GM21528 (cell line): ENCODE measurements at regions not wholly inside any gene's neighbourhood (a gene's known extent, or its start where the extent isn't known, plus 50 kb on each side); places are given as distances from the start of the nearest gene placed in this dataset.
"Not testable (repeated sequence)": the region's sequence is repeated elsewhere in the genome, so short reads cannot be mapped to it uniquely, and the experiment has no call there.

Experiments
- ATAC-seq: cut with Tn5 transposase; IDR thresholded peaks from one replicate; pipeline ENCODE4 v1.9.1; 2021; ENCODE audit warnings: mild to moderate bottlenecking, moderate library complexity; ENCODE audit not compliant: unreplicated experiment, low FRiP score

DNA sequence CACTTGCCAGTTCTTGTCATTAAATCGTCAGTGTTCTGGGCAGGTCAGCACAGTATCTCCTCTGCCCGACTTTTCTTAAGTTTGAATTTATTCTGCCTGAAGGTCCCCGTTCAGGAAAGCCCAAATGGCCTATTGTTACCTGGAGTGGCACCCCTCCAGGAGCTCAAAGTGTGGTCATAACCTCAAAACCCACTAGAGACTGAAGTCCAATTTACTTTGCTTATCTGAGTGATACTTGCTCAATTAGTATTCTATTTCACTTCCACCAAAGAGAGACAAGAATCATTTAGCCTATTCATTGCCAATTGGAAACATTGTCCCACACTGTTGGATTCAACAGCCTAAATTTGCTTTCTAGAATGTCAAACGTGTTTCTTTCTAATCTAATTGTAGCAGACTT is 375.3 kb downstream of the LNPK start:
- ATAC-seq = no peak

DNA sequence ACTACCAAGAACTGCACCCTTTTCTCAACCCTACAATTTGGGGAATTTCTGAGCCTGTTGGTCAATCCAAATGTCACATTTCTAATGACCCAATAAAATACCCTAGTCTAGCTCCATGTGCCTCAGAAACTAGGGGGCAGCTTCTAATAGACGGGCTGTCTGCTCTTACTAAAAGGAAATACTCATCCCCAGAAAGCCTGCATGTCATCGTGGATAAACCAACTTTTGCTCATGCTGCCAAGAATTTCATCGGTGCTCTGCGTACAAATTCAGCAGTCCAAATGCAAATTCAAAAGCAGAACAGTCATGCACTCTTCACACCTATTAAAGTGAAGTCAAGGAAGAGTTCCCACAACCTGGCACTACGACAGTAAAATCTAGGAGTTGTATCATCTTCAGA is 377.3 kb downstream of the LNPK start:
- ATAC-seq = no peak

DNA sequence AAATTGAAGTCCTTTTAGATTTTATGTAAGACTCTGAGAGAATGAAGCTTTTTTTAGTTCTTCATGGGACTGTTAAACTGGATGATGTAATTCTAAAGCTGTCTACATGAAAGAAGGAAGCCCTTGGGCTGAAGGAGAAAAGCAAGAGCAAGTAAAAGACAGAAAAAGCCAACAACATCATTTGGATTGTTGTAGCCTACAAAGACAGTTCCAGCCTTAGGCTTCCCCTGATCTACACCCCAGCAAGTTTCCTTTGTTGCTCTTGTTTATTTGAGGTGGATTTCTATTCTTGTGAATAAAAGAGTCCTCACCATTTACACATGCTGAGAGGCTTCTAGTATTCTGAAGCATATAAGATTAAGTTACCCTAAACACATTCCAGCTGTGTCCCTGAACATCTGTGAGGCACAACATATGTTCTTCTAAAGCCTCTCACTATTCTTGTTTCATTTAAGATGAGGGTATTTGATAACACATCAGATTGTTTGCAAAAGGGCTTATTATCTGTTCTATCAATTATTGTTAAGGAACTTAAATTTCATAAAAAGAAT is 377.8 kb downstream of the LNPK start:
- ATAC-seq = no peak

DNA sequence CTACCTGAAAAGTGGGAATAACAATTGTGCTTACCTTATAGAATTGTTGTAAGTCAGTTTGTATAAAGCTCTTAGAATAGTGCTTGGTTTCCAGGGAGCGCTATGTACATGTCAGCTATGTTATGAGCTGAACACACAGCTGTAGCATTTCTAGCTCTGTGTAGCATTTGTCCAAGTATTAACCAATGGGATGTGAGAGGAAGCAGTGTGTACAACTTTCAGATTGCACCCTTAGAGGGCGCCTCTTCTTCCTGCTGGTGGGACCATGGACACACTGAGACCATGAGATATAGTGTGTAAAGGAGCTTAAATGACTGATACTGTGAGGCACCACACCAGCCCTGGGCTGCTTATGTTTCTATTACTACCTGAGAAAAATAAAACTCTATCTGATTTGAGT is 380.2 kb downstream of the LNPK start:
- ATAC-seq = no peak

DNA sequence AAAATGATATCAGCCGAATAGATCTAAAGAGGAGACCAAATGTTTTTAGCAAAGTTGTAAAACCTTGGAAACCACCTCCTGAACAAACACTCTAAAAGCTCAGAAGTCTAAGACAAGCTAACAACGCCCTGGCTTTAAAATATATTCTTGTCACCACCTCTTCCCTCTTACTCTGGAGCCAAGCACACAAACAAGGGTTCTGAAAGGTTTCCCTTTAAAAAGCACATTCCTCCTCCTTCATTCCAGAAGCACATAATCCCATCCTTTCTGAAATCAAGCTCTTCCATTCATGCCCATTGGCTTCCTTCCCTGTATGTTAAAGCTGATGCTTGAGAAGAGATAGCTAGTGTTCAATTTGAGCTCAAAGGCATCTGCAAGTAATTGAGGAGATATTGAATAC is 382.0 kb downstream of the LNPK start:
- no peak for ATAC-seq

DNA sequence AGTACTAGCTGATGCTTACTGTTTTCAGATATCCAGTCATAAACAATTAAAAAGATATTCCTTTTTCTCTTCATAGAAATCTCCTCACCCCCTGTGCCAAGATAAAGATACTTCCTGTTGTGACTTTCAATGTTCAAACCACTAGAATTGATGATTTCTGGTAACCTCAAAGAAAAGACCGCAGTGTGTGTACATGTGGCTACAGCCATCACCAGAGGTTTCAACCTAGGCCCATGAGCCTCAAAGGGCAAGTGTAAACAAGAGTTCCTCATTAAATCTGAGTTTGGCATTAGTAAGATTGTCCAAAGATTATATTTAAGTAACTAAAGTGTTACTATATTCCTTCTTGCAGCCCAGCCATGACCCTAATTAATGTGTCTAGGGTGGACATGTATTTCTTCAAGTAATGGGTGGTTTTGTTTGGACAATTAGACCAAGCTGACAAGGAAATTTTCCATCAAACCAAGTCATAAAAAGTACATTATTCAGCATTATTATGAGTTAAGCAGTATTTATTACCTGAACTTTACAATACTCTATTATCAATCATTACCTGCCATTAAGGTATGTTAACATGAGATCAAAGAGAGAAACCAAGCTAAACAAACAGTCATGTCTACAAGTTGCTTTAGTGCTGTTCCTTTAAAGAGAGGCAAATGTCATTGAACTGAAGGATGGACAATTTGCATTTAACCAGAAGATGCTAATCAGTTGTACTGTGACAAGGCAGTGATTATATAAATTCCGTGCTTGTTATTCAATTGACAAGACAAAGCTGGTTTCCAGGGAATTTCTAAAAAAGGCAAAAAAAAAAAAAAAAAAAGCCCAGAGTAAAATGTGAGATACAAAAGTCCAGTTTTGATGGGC is 382.7 kb downstream of the LNPK start:
- ATAC-seq = no peak

DNA sequence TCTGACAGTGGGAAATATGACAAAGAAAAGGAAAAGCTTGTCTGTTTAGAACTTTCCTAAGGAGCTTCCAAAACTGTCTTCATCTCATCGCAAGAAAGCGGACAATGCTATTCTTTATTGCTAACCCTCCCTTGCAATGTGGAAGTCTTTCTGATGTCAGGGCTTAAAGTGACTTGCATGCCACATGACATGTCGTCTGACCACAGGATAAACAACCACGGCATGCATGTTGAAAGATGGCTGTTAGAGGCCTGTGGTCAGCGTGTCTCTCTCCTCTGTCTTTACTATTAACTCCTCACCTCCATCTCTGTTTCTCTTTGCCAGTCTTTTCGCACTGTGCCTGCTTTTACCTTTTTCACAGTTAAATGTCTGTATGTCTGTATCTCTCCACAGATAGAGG is 389.8 kb downstream of the LNPK start:
- ATAC-seq = no peak

DNA sequence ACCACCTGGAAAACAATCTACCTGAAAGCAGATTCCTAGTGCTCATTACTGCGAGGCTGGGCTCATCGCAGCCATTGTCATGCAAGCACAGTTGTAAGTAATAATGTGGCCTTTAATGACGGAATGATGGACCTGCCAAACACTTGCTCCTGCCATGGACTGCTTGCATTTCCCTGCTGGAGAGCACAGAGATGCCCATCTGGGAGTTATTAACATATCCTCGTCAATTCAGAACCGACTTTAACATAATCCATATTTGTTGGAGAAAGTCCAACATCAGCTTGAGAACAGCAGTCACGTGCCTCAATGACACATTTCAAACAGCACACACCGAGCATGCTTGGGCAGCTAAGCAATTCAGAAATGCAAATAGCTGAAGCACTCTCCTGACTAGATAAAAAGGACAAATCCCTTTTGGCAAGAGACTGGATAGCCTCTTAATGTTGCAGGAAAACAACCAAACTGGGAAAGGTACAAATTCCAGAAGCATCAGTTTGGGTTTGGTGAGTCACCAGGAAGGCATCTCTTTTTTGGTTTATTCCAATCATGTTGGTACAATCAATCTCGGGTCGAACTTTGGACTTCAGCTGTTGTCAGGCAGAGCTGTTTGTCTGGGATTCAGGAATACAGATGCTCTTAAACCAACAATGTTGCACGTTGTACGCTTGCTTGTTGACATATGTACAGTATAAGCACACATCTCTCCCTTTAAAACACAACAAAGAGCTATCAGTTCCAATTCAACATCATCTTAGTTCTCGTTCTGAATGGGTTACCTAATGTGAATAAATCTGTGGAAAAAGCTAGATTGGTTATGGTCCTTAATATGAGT is 395.8 kb downstream of the LNPK start:
- ATAC-seq = no peak

DNA sequence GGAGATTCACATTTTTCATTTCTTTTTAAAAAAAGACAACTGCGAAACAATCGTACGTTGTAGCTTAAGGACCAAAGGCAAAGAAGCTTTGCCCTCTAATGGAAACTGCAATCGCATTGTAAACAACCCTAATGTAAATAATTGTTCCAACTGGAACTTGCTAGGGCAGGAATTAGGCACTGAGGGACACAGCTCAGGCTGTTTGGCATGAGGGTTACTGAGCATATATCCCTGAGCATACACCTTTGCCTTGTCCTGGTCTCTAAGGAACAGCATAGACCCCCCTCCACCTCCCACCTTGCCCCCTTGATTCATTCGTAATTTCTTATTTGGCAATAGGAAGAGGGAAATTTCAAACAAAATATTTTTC is 396.4 kb downstream of the LNPK start:
- ATAC-seq = no peak

DNA sequence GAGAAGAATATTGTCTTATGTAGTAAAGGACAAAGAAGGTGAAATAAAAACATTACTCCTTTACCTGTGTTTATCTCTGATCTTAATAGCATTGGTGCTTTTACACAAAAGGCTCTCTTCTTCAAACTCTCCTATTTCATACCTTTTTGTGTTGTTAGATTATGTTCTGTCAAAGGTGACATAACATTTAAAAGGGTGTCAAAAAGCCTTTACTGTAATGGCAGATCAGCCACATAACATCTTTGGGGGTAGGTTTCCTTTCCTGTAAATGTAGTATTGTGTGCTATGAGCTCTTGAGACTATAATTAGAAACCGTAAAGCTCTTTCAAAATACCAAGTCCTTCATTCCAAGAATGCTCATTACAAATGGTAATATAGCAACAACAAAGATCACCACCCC is 400.1 kb downstream of the LNPK start:
- no peak for ATAC-seq

DNA sequence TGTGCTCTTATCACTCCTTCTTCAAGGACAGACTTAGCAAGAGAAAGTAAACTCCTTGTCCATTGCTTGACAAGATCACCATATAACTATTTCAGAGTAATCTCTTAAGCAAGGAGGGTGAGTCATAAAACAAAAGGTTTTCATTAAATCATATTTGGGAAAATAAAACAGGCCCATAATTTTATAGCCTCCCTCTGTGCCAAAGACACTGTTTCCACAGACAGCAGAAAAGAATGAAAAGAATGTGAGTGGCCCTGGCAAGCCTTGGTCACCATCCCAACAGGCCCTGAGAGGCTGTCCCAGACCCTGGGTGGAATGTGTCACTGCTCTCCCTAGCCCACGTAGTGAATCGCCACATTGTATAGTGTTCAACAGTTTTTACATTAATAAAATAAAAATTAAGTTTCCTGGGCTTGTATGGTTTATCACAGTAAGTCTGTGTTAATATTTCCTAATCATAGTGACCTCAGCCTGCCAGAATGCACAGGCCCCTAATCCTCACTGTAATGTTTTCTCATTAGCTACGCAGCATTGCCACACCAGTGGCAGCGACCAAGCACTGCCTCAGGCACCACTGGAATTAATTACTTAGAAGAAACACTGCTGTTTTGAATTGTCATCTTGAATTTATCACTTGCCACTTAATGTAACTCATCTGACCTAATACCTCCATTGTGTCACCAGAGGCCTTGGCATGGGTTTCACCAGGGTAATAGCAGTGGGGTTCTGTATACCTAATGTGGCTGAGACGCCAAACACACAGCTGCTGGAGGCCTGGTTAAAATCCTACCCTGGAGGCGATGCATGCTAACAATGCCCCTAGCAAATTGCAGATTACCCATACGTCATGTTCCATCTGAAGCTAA is 401.9 kb downstream of the LNPK start:
- ATAC-seq = no peak

DNA sequence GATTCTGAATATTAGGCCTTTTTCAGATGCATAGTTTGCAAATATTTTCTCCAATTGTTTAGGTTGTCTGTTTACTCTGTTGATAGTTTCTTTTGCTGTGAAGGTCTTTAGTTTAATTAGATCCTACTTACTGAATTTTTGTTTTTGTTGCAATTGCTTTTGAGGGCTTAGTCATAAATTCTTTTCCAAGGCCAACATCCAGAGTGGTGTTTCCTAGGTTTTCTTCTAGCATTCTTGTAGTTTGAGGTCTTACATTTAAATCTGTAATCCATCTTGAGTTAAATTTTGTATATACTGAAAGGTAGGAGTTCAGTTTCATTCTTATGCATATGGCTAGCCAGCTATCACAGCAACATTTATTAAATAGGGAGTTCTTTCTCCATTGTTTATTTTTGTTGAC is 404.8 kb downstream of the LNPK start:
- ATAC-seq = no peak

DNA sequence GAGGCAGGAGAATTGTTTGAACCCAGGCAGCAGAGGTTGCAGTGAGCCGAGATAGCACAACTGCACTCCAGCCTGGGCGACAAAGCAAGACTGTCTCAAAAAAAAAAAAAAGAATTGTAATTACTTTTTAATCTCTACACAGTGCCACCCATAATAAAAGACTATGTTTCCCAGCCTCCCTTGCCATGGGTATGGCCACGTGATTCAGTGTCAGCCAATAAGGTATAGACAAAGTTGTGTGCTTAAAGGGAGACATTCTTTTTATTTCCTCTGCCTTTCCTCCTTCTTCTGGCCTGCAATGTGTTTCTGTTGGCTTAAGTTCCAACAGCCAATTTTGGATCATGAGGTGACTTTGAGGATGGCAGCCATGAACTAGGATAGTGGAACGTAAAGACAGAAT is 406.9 kb downstream of the LNPK start:
- no peak for ATAC-seq

DNA sequence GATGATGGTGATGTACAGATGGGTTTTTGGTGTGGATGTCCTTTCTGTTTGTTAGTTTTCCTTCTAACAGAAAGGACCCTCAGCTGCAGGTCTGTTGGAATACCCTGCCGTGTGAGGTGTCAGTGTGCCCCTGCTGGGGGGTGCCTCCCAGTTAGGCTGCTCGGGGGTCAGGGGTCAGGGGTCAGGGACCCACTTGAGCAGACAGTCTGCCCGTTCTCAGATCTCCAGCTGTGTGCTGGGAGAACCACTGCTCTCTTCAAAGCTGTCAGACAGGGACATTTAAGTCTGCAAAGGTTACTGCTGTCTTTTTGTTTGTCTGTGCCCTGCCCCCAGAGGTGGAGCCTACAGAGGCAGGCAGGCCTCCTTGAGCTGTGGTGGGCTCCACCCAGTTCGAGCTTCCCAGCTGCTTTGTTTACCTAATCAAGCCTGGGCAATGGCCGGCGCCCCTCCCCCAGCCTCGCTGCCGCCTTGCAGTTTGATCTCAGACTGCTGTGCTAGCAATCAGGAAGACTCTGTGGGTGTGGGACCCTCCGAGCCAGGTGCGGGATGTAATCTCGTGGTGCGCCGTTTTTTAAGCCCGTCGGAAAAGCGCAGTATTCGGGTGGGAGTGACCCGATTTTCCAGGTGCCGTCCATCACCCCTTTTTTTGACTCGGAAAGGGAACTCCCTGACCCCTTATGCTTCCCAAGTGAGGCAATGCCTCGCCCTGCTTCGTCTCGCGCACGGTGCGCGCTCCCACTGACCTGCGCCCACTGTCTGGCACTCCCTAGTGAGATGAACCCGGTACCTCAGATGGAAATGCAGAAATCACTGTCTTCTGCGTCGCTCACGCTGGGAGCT is 408.2 kb downstream of the LNPK start:
- not testable (repeated sequence) for ATAC-seq

DNA sequence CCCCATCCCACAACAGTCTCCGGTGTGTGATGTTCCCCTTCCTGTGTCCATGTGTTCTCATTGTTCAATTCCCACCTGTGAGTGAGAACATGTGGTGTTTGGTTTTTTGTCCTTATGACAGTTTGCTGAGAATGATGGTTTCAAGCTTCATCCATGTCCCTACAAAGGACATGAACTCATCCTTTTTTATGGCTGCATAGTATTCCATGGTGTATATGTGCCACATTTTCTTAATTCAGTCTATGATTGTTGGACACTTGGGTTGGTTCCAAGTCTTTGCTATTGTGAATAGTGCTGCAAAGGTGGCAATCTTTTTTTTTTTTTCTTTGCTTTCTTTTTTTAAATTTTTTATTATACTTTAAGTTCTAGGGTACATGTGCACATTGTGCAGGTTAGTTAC is 406.7 kb upstream of the ATP5MC3 start:
- ATAC-seq = not testable (repeated sequence)

DNA sequence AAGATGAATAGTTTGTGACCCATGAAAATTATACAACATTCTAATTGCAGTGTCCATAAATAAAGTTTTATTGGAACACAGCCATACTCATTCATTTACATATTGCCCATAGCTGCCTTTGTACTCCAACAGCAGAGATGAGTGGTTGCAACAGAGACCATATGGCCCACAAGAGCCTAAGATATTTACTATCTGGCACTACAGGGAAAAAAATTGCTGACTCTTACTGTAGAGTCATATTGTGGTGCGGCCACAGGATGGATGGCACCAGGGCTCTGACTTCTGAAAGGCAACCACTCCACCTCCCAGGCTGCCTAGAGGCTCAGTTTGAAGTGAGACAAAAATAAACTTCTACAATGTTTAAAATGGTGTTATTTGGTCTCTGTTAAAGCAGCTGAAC is 404.0 kb upstream of the ATP5MC3 start:
- no peak for ATAC-seq

DNA sequence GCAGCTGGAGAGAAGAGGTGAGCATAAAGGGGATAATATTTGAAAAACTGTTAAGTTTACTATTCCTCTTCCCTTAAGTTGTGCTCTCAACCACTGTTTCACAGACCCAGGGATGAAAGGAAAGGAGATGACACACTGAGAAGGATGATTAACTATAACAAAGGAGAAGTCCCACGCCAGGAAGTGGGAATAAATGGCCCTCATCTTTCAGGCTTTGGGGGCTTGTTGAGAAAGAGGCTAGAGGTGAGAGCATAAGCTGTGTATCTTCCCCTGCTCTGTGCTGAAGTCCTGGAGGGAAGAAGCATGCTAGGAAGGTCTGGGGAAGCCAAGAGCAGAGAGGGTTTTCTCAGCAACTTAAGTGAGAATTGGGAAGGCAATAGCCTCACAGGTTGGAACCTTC is 399.1 kb upstream of the ATP5MC3 start:
- no peak for ATAC-seq

DNA sequence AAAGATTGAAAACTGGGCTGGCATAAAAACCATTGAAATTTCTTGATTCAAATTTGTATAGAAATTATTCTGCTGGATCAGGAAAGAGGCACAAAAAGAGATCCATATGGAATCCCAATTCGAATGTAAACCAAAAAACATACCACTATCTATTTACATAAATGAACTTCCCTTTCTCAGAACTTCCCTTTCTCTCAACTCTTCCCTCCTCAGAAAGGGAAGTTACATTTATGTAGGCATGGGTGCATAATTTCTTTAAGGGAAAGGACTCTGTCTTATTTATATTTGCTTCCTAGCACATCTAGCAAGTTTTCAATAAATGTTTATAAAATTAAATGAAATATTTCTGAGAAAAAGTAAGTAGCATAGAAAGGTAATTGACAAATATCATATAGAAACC is 398.1 kb upstream of the ATP5MC3 start:
- no peak for ATAC-seq

DNA sequence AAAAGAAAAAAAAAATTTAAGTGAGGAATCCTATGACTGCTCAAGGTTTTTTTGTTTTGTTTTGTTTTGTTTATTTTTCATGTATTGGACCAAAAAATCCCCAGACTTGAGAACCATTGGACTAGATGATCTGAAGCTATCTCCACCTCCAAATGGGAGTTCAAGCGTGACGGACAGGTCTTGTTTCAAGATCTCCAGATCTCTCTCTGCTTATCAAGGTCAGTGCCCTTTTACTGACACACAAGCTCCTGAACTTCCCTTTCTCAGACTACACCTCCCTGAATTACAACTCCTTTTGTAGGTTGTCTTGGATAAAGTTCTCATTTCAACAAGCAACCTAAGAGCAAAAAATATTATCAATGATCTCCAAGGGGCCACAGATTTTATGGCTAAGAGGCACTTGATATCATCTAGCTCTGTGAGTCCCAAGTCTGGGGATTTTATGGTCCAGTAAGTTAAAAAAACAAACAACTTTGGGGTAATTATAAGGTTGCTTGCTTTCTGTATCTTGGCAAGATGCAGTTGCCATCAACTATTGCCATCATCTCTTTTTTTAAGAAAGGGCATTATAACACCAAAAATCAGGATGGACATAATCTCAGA is 396.0 kb upstream of the ATP5MC3 start:
- ATAC-seq = no peak
